GM12878 (cell line): ENCODE measurements at regions not wholly inside any gene's neighbourhood (a gene's known extent, or its start where the extent isn't known, plus 50 kb on each side); places are given as distances from the start of the nearest gene placed in this dataset.

ENCODE experiments used
- ATAC-seq: fragments of 200-7000 bp; cut with Tn5 transposase; 3 replicates; pipeline ENCODE4 v1.9.1; 2020; ENCODE audit warnings: mild to moderate bottlenecking, moderate library complexity
- BruUV-seq: library from RNA; stranded (reverse); fragments of 400-500 nt; replicated peaks from 2 replicates; lab custom pipeline; 2021; lab: Mats Ljungman, UMichigan
- CTCF ChIA-PET: fragments of 300-600 bp; sonication (Branson Sonifier 250); formaldehyde crosslinking; extraction: SDS; loops from one replicate; lab custom pipeline; 2021; ENCODE audit warnings: inconsistent platforms; lab: Yijun Ruan, JAX
- POLR2A ChIA-PET: fragments of 350-600 bp; formaldehyde crosslinking; extraction: SDS; loops from one replicate; lab custom pipeline; 2021; ENCODE audit warnings: inconsistent platforms; lab: Charles Lee
- RAD21 ChIA-PET: fragments of 300-600 bp; sonication (Branson Sonifier 250); formaldehyde crosslinking; loops from one replicate; lab custom pipeline; 2023; ENCODE audit warnings: antibody characterized with exemption; ENCODE audit not compliant: unreplicated experiment; lab: Charles Lee
- SMC1A ChIA-PET: fragments of 300-600 bp; sonication (Branson Sonifier 250); formaldehyde crosslinking; loops from one replicate; lab custom pipeline; 2023; ENCODE audit not compliant: unreplicated experiment, uncharacterized antibody; lab: Charles Lee
- DNase-seq: peaks from one replicate; pipeline ENCODE4 v3.0.0-alpha.2; 2011; ENCODE audit warnings: low read depth, low spot score
- FAIRE-seq: peaks from 3 replicates; lab custom pipeline; 2011; peaks lifted over from hg19 to GRCh38; lab: Jason Lieb, UNC
- H2AFZ ChIP-seq: 2 replicates; pipeline ENCODE4 v1.6.0; 2011; ENCODE audit warnings: low read depth, low read length, control low read depth; ENCODE audit not compliant: control insufficient read depth
- H3K27ac ChIP-seq: 2 replicates; pipeline ENCODE4 v1.5.1; 2011; ENCODE audit warnings: control low read depth; ENCODE audit not compliant: control insufficient read depth, insufficient read depth
- H3K27me3 ChIP-seq, 2 experiments: replicated peaks in 1 of 2; 2 replicates each; pipeline versions ENCODE4 v1.6.0 to v1.6.1; 2011; ENCODE audit warnings: low read length in 1 of 2; ENCODE audit not compliant: control insufficient read depth in 2 of 2, insufficient read depth in 2 of 2
- H3K36me3 ChIP-seq, 2 experiments: 2 replicates each; pipeline ENCODE4 v1.5.1; 2011; ENCODE audit warnings: low read length in 1 of 2; ENCODE audit not compliant: control insufficient read depth in 2 of 2, insufficient read depth in 2 of 2
- H3K4me1 ChIP-seq: 2 replicates; pipeline ENCODE4 v1.6.1; 2011; ENCODE audit warnings: mild to moderate bottlenecking, low read length, moderate library complexity, mixed read lengths; ENCODE audit not compliant: control insufficient read depth, insufficient read depth
- H3K4me2 ChIP-seq: 2 replicates; pipeline ENCODE4 v1.6.0; 2011; ENCODE audit warnings: control low read depth; ENCODE audit not compliant: control insufficient read depth, insufficient read depth
- H3K4me3 ChIP-seq: fragments of 200-600 bp; sonication (generic); 2 replicates; pipeline ENCODE4 v1.5.1; 2016
- H3K79me2 ChIP-seq: 2 replicates; pipeline ENCODE4 v1.6.0; 2011; ENCODE audit warnings: low read length; ENCODE audit not compliant: control insufficient read depth, insufficient read depth
- H3K9ac ChIP-seq: 2 replicates; pipeline ENCODE4 v1.8.0; 2011; ENCODE audit warnings: low read length, control low read depth, mixed read lengths; ENCODE audit not compliant: control insufficient read depth, insufficient read depth
- H3K9me3 ChIP-seq: replicated peaks from 3 replicates; pipeline ENCODE4 v1.5.1; 2011; ENCODE audit warnings: mild to moderate bottlenecking, low read length; ENCODE audit not compliant: control insufficient read depth, insufficient read depth
- H4K20me1 ChIP-seq: 2 replicates; pipeline ENCODE4 v1.6.0; 2011; ENCODE audit not compliant: control insufficient read depth, insufficient read depth
- BMI1 ChIP-seq: fragments of 450-650 bp; IDR thresholded peaks from 2 replicates; pipeline ENCODE4 v1.6.1; 2016; ENCODE audit warnings: mild to moderate bottlenecking, moderate library complexity, borderline replicate concordance
- EGR1 ChIP-seq, 2 experiments: IDR thresholded peaks; 1 replicate in 1 of 2; 2 replicates in 1 of 2; pipeline ENCODE4 v1.6.1; 2011 to 2012; ENCODE audit warnings: low read depth in 2 of 2, low read length in 2 of 2, borderline replicate concordance in 1 of 2, mild to moderate bottlenecking in 1 of 2, moderate library complexity in 1 of 2
- IKZF1 ChIP-seq: fragments of 450-650 bp; conservative IDR thresholded peaks from 2 replicates; pipeline ENCODE4 v1.6.1; 2017; ENCODE audit warnings: antibody characterized with exemption, mild to moderate bottlenecking
- RAD51 ChIP-seq: fragments of 450-650 bp; IDR thresholded peaks from 2 replicates; pipeline ENCODE4 v1.6.1; 2016; ENCODE audit warnings: moderate library complexity, mild to moderate bottlenecking, inconsistent platforms
- RBBP5 ChIP-seq: fragments of 200-600 bp; sonication (generic); conservative IDR thresholded peaks from 2 replicates; pipeline ENCODE4 v1.6.1; 2016
- SREBF2 ChIP-seq: IDR thresholded peaks from 2 replicates; pipeline ENCODE4 v1.6.1; 2012; ENCODE audit warnings: mild to moderate bottlenecking, low read length
- WGBS: methylation state at CpG from one replicate; pipeline ENCODE4 v1.1.6; 2016; ENCODE audit warnings: low lambda C conversion rate; ENCODE audit not compliant: insufficient replicate concordance, insufficient coverage; ENCODE audit errors: missing lambda C conversion rate; 5-methylcytosine and 5-hydroxymethylcytosine counted together
- in situ Hi-C: fragments of 300-500 bp; cut with MboI; formaldehyde crosslinking; loops from 9 replicates; pipeline ENCODE4 v1.14.3; 2018; ENCODE audit warnings: mixed read lengths
- intact Hi-C: fragments of 100-400 bp; cut with micrococcal nuclease; formaldehyde crosslinking; loops from one replicate; pipeline ENCODE4 v1.14.2; 2022; ENCODE audit not compliant: unreplicated experiment
- TF ChIP-seq, protein P1 (sequence below): fragments of 450-650 bp; IDR thresholded peaks from 2 replicates; pipeline ENCODE4 v1.6.1; 2017; ENCODE audit warnings: mild to moderate bottlenecking
- TF ChIP-seq, protein P2 (sequence below): fragments of 450-650 bp; formaldehyde crosslinking; IDR thresholded peaks from 2 replicates; pipeline ENCODE4 v1.4.0; 2022; ENCODE audit warnings: mild to moderate bottlenecking, moderate library complexity
- TF ChIP-seq, protein P3 (sequence below): fragments of 150-350 bp; IDR thresholded peaks from 2 replicates; pipeline ENCODE4 v1.6.1; 2016; ENCODE audit warnings: low read depth, low read length

DNA sequence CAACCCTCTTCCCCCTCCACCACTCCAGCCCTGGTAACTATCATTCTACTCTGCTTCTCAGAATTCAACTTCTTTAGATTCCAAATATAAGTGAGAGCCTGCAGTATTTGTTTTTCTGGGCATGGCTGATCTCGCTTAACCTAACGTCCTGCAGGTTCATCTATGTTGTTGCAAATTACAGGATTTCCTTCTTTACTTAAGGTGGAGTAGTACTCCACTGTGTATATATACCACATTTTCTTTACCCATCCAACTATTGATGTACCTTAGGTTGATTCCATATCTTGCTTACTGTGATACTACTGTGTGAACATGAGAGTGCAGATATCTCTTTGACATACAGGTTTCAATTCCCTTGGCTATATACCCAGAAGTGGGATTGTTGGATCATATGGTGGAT, 106.3 kb upstream of the ZNF366 start:
- ChIA-PET SMC1A (no interaction called here), RAD21 (no interaction called here), POLR2A (no interaction called here), CTCF (interaction anchor here (5.6 kb wide), 1 partner anchor 205 kb away, joined by 194 read pairs; the partner anchor contains the start of gene TNPO1)
- Histone ChIP-seq H3K79me2 (no peaks in the 10 kb centered on the region), H3K4me3 (no peak overlapping the region), H3K27me3 (no peaks in the 10 kb centered on the region), H4K20me1 (no peaks in the 10 kb centered on the region), H3K4me1 (no peaks in the 10 kb centered on the region), H3K4me2 (no peak overlapping the region), H2AFZ (no peak overlapping the region), H3K36me3 (no peaks in the 10 kb centered on the region), H3K9me3 (no peaks in the 10 kb centered on the region), H3K27ac (no peak overlapping the region), H3K9ac (no peak overlapping the region)
- ATAC-seq (no peak), FAIRE-seq (no peak), DNase-seq (no peak)
- TF ChIP-seq IKZF1 (no peak), SREBF2 (no peak), RBBP5 (no peak), BMI1 (no peak)
- TF ChIP-seq, protein P1, sequence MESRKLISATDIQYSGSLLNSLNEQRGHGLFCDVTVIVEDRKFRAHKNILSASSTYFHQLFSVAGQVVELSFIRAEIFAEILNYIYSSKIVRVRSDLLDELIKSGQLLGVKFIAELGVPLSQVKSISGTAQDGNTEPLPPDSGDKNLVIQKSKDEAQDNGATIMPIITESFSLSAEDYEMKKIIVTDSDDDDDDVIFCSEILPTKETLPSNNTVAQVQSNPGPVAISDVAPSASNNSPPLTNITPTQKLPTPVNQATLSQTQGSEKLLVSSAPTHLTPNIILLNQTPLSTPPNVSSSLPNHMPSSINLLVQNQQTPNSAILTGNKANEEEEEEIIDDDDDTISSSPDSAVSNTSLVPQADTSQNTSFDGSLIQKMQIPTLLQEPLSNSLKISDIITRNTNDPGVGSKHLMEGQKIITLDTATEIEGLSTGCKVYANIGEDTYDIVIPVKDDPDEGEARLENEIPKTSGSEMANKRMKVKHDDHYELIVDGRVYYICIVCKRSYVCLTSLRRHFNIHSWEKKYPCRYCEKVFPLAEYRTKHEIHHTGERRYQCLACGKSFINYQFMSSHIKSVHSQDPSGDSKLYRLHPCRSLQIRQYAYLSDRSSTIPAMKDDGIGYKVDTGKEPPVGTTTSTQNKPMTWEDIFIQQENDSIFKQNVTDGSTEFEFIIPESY: no peak
- in situ Hi-C loops (loop anchor here (5.0 kb wide), 1 partner anchor 204 kb away; the partner anchor contains the start of gene TNPO1), intact Hi-C loops (no loop called here)
- no TSS peak for BruUV-seq
- WGBS: 44% methylated on average over 2 of the region's 2 CpGs

DNA sequence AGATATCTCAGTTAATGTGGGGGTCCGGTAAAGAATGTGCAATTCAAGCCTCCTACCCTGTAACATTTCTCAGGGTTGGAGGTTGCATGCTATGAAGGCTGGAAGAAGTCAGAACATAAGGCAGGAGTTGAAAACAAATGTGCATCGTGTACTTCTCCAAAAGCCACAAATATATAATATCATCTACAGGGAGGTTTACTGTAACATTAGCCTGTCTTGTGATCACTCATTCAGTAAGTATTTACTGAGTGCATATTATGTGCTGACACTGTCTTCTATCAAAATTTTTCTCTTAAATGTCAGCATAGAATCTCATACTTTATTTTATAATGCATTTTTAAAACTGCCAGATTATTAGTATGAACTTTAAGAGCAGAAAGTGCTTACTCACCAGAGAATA, 105.6 kb upstream of the ZNF366 start:
- in situ Hi-C loops: loop anchor here (5.0 kb wide), 1 partner anchor 204 kb away; the partner anchor contains the start of gene TNPO1
- no TSS peak for BruUV-seq
- 62% methylated on average over 2 of the region's 2 CpGs for WGBS
- Histone ChIP-seq H3K4me1 (no peaks in the 10 kb centered on the region), H3K27ac (no peak overlapping the region), H3K36me3 (no peaks in the 10 kb centered on the region), H4K20me1 (no peaks in the 10 kb centered on the region), H3K9ac (no peak overlapping the region), H2AFZ (no peak overlapping the region), H3K4me2 (no peak overlapping the region), H3K79me2 (no peaks in the 10 kb centered on the region), H3K27me3 (no peaks in the 10 kb centered on the region), H3K4me3 (no peak overlapping the region), H3K9me3 (no peaks in the 10 kb centered on the region)
- ChIA-PET RAD21 (interaction anchor here (5.1 kb wide), 1 partner anchor 205 kb away, joined by 98 read pairs; the partner anchor contains the start of gene TNPO1), SMC1A (no interaction called here), POLR2A (no interaction called here), CTCF (interaction anchor here (5.6 kb wide), 1 partner anchor 206 kb away, joined by 194 read pairs; the partner anchor contains the start of gene TNPO1)
- no peak for FAIRE-seq
- ATAC-seq: no peak
- no peak for DNase-seq
- intact Hi-C loops: no loop called here
- no peak for TF ChIP-seq RAD51
- TF ChIP-seq, protein P2, sequence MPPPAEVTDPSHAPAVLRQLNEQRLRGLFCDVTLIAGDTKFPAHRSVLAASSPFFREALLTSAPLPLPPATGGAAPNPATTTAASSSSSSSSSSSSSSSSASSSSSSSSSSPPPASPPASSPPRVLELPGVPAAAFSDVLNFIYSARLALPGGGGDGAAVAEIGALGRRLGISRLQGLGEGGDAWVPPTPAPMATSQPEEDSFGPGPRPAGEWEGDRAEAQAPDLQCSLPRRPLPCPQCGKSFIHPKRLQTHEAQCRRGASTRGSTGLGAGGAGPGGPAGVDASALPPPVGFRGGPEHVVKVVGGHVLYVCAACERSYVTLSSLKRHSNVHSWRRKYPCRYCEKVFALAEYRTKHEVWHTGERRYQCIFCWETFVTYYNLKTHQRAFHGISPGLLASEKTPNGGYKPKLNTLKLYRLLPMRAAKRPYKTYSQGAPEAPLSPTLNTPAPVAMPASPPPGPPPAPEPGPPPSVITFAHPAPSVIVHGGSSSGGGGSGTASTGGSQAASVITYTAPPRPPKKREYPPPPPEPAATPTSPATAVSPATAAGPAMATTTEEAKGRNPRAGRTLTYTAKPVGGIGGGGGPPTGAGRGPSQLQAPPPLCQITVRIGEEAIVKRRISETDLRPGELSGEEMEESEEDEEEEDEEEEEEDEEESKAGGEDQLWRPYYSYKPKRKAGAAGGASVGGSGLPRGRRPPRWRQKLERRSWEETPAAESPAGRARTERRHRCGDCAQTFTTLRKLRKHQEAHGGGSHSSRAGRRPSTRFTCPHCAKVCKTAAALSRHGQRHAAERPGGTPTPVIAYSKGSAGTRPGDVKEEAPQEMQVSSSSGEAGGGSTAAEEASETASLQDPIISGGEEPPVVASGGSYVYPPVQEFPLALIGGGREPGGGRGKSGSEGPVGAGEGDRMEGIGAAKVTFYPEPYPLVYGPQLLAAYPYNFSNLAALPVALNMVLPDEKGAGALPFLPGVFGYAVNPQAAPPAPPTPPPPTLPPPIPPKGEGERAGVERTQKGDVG (CRISPR knock-in tag): no peak
- TF ChIP-seq, protein P3, sequence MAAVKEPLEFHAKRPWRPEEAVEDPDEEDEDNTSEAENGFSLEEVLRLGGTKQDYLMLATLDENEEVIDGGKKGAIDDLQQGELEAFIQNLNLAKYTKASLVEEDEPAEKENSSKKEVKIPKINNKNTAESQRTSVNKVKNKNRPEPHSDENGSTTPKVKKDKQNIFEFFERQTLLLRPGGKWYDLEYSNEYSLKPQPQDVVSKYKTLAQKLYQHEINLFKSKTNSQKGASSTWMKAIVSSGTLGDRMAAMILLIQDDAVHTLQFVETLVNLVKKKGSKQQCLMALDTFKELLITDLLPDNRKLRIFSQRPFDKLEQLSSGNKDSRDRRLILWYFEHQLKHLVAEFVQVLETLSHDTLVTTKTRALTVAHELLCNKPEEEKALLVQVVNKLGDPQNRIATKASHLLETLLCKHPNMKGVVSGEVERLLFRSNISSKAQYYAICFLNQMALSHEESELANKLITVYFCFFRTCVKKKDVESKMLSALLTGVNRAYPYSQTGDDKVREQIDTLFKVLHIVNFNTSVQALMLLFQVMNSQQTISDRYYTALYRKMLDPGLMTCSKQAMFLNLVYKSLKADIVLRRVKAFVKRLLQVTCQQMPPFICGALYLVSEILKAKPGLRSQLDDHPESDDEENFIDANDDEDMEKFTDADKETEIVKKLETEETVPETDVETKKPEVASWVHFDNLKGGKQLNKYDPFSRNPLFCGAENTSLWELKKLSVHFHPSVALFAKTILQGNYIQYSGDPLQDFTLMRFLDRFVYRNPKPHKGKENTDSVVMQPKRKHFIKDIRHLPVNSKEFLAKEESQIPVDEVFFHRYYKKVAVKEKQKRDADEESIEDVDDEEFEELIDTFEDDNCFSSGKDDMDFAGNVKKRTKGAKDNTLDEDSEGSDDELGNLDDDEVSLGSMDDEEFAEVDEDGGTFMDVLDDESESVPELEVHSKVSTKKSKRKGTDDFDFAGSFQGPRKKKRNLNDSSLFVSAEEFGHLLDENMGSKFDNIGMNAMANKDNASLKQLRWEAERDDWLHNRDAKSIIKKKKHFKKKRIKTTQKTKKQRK: no peak
- no peak for TF ChIP-seq EGR1 (IDR thresholded peaks at IDR 0.05; ENCODE audit: borderline replicate concordance in 1 of 2, low read depth in 2 of 2, low read length in 2 of 2)
